ENCODE measurements at regions not wholly inside any gene's neighbourhood (a gene's known extent, or its start where the extent isn't known, plus 50 kb on each side); places are given as distances from the start of the nearest gene placed in this dataset.

DNA sequence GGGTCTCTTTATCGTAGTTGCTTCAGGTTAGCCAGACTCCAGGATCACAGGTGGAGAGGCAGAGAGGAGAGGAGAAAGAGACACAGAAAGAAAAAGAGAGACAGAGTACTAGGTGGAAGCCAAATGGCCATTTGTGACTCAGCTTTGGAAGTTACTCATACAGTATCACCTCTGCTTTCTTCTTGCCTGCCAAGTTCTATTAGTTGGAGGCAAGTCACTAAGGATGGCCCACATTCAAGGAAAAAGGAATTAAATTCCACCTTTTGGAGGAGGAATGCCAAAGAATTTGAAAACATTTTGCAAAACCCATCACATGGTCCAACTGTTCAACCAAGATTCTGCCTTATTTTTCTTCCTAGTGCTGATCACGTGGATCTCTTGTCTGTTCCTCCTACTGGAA, 291.1 kb downstream of the CHL1 start:
- POLR2A ChIA-PET = no interaction called here
- no peak overlapping the region for H3K27ac Mint-ChIP-seq

DNA sequence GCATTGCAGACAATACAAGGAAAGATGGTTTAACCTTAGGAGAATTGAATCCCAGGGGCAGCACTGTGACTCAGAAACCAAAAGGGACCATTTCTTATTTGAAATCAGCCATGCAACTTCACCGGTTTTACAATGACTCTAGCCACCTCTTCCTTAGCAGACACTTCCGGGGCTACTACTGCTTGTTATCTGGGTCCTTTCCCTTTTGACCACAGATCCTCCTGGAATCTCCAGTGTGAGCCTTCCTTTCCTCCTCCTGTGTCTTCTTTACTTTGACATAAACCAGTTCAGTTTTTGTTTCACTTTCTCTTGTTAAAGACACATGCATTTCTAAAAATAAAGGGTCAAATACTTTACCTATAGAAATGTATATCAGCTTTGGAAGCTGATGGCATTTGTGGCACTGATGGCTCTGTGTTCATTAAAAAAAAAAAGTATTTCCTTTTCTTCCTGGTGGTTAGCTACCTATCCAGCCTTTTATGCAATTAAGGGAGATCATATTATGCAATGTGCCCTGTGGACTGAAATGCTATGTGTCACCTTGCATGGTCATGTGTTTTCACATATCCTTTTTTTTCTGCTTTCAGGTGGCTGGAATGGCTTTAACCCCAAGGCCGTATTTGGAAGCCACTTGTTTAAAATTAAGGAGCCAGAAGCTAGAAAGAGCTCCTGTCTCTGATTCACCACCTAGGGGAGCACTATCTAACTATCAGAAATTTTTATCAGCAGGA, 296.2 kb downstream of the CHL1 start:
- CTCF ChIA-PET = no interaction called here
- no peak for DNase-seq
- no peak overlapping the region for H3K27ac Mint-ChIP-seq
- no peaks in the 10 kb centered on the region for H3K9me3 Mint-ChIP-seq
- no peaks in the 10 kb centered on the region for H3K4me1 Mint-ChIP-seq
- no peaks in the 10 kb centered on the region for H3K36me3 Mint-ChIP-seq (ENCODE audit: low read depth)
- no peak overlapping the region for H3K4me3 Mint-ChIP-seq
- no peaks in the 10 kb centered on the region for H3K27me3 Mint-ChIP-seq
- POLR2A ChIA-PET = no interaction called here

More for the DNA sequence above, 291.1 kb downstream of the CHL1 start:
- CTCF ChIA-PET = no interaction called here
- Mint-ChIP-seq H3K36me3 (ENCODE audit: low read depth) (no peaks in the 10 kb centered on the region), H3K4me3 (no peak overlapping the region), H3K9me3 (no peaks in the 10 kb centered on the region), H3K27me3 (no peaks in the 10 kb centered on the region), H3K4me1 (no peaks in the 10 kb centered on the region)
- no peak for DNase-seq

DNA sequence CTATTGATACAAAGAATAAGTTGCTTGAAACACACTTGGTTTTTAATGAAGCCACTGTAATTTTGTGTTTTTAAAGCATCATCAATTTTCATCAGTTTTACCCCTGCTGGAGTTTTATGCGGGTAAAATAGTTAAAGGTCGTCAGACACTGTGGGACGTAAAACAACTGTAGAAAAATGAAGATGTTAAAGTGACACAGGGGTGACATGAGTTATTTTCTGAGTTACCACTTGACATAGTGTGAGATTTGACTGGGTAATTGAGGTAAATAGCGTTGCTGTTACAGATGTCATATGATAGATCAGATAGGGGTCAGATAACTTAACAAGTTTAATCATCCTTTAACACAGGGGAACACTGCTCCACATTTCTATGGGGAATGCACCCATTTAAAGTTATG, 297.6 kb downstream of the CHL1 start:
- Mint-ChIP-seq H3K9me3 (no peaks in the 10 kb centered on the region), H3K27ac (no peak overlapping the region), H3K4me3 (no peak overlapping the region), H3K27me3 (no peaks in the 10 kb centered on the region), H3K36me3 (ENCODE audit: low read depth) (no peaks in the 10 kb centered on the region), H3K4me1 (no peaks in the 10 kb centered on the region)
- no peak for DNase-seq
- ChIA-PET CTCF (no interaction called here), POLR2A (no interaction called here)

DNA sequence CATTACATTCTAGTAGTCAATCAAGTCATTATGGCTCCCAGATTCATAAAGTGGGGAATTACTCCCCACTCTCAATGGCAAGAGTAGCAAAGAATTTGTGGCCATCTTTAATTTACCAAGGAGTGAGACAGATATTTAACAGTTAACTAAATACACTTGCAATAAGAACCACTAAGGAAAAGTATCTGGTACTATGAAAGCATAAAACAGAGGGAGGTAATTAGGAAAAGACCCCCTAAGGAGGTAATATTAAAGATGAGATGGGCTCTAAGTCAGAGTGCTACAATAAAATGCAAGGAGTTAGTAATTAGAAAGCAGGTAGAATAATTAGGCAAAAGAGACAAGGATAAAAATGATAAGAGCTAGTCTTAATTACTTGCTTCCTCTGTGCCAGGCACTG, 301.9 kb downstream of the CHL1 start:
- ChIA-PET CTCF (no interaction called here), POLR2A (no interaction called here)
- H3K36me3 Mint-ChIP-seq (ENCODE audit: low read depth) = no peaks in the 10 kb centered on the region
- no peaks in the 10 kb centered on the region for H3K4me1 Mint-ChIP-seq
- H3K4me3 Mint-ChIP-seq = no peak overlapping the region
- no peak overlapping the region for H3K27ac Mint-ChIP-seq
- H3K27me3 Mint-ChIP-seq = no peaks in the 10 kb centered on the region
- DNase-seq = no peak
- no peaks in the 10 kb centered on the region for H3K9me3 Mint-ChIP-seq

DNA sequence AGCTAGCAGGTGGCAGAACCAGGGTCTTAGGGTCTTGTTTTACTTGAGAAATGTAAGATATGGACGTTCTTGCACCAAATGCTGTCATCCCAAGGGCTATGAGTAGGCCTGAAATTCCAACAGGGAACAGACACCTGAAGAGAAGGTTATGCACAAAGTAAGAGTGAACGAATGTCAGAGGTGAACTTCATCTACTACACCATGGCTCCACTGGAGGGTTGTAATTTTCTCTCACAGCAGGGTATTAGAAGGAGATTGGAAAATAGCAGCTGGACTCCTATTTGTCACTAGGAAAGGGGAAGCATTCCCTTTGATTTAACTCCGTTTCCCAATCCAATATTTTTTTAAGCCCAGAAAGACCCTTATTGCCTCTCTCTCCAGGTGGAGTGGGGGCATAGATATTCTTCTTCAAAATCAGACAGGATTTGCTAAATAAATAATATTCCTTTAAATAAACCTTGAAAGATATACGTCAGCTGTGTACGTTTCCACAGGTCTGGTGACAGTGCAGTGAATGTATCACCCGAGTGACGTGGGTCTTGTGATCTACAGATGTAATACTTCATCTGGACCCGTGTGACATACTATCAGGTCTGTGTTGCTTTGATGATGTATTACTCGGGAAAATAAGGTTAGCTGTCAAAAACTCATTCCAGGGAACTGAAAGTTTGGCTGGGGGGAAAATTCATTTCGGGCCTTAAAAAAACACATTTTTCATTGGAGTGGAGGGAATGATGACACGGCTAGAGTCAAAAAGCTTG, 302.6 kb downstream of the CHL1 start:
- Mint-ChIP-seq H3K27ac (no peak overlapping the region), H3K4me3 (no peak overlapping the region), H3K4me1 (no peaks in the 10 kb centered on the region), H3K9me3 (no peaks in the 10 kb centered on the region), H3K36me3 (ENCODE audit: low read depth) (no peaks in the 10 kb centered on the region), H3K27me3 (no peaks in the 10 kb centered on the region)
- DNase-seq = no peak
- ChIA-PET POLR2A (no interaction called here), CTCF (no interaction called here)

DNA sequence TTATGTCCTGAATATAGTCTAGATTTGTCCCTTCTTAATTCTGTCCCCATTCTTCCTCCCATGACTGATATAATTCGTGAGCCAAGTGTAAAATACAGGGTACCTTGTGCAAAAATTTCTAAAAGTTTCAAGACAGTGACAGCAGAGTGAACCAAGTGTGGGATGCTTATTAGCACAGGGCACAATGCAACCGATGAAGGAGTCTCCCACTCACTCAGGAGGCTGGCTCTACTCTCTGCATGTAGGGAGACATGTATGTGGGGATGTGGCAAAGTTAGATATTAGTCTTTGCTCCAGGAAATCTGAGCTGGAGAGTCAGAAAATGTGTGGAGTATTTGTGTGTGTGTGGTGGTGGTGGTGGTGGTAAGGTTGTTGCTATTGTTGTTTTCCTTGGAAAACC, 305.9 kb downstream of the CHL1 start:
- ChIA-PET CTCF (no interaction called here), POLR2A (no interaction called here)
- DNase-seq = no peak
- H3K27ac Mint-ChIP-seq = no peak overlapping the region
- no peaks in the 10 kb centered on the region for H3K4me1 Mint-ChIP-seq
- no peaks in the 10 kb centered on the region for H3K27me3 Mint-ChIP-seq
- H3K4me3 Mint-ChIP-seq = no peak overlapping the region
- H3K9me3 Mint-ChIP-seq = peaks cover 2% of the 10 kb centered on the region
- no peaks in the 10 kb centered on the region for H3K36me3 Mint-ChIP-seq (ENCODE audit: low read depth)

DNA sequence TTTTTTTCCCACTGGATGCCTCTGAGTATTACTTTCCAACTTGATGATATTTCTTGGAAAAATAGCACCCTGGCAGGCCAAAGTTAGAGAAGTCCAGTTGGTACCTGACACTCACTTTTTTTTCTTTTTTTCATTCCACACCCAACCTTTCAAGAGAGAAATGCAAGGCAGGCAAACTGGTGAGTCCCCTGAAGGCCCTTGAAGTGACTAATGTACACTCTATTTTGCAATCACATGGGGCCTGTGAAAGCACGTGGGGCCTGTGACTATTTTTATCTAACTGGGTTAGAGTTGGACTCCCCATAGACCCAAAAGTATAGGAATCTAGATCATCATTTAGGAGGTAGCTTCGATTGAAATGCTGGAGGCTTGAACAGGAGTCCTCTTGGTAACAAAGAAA, 316.7 kb downstream of the CHL1 start:
- POLR2A ChIA-PET = no interaction called here
- no peaks in the 10 kb centered on the region for H3K4me1 Mint-ChIP-seq

DNA sequence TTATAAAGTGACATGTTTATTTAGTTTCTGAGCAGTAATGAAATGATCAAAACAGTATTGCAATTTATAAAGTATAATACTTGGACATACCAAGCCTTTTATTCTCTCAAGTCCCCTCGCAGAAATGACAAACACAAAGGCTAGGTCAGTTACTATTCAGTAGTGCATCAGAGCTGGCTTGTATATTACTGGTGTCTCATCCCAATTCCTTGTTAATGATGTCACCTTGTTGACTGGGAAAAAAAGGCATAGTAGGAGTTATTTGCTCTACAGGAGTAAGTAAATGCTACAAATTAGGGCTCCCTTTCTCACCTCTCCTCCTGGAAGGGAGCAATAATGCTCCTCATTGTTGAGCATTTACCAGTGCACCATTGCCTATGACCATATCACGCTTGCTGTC, 317.6 kb downstream of the CHL1 start:
- Mint-ChIP-seq H3K9me3 (no peaks in the 10 kb centered on the region), H3K4me3 (no peak overlapping the region), H3K4me1 (no peaks in the 10 kb centered on the region), H3K36me3 (ENCODE audit: low read depth) (no peaks in the 10 kb centered on the region), H3K27me3 (no peaks in the 10 kb centered on the region), H3K27ac (no peak overlapping the region)
- ChIA-PET CTCF (no interaction called here), POLR2A (no interaction called here)
- no peak for DNase-seq

More for the DNA sequence above, 316.7 kb downstream of the CHL1 start:
- H3K36me3 Mint-ChIP-seq (ENCODE audit: low read depth) = no peaks in the 10 kb centered on the region
- CTCF ChIA-PET = no interaction called here
- DNase-seq = no peak
- no peak overlapping the region for H3K4me3 Mint-ChIP-seq
- H3K9me3 Mint-ChIP-seq = no peaks in the 10 kb centered on the region
- no peaks in the 10 kb centered on the region for H3K27me3 Mint-ChIP-seq
- no peak overlapping the region for H3K27ac Mint-ChIP-seq

DNA sequence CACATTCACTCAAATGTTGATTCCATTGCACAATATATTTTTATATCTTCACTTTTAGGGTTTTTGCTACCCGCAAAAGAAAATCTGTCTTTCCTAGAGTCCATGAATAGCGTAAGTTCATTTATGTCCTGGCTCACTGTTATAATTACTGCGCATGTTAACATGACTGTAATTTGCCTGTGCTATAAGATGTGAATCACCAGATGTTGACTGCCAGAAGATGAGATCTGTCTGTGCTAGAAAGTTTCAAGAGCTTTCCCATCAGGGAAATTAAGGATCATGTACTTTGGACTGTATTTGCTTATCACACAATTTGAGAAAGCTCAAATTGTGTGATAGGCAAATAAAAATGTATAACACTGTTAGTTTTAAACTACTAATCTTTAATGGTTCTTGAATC, 322.5 kb downstream of the CHL1 start:
- DNase-seq = no peak
- Mint-ChIP-seq H3K9me3 (no peaks in the 10 kb centered on the region), H3K27ac (no peak overlapping the region), H3K4me3 (no peak overlapping the region), H3K4me1 (no peaks in the 10 kb centered on the region), H3K36me3 (ENCODE audit: low read depth) (no peaks in the 10 kb centered on the region), H3K27me3 (no peaks in the 10 kb centered on the region)
- ChIA-PET CTCF (no interaction called here), POLR2A (no interaction called here)

DNA sequence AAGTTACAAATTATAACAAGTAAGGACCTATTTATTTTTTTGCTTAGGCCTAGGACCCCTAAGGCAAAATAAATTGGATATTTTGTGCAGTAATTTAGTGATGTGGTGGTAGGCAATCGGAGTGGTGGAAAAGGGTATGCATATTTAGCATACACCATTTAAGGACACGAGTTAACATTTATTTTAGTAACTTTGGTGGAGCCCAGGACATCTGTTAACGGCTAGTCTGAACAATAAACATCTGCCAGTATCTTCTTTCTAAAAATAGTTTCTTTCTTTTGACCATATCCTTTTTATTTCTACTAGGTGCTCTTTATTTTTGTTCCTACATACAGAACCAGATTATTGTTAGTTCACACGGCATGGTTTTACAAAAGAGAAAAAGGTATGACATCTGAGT, 326.3 kb downstream of the CHL1 start:
- Mint-ChIP-seq H3K4me3 (no peak overlapping the region), H3K9me3 (peaks cover 3% of the 10 kb centered on the region), H3K4me1 (no peaks in the 10 kb centered on the region), H3K27ac (no peak overlapping the region), H3K36me3 (ENCODE audit: low read depth) (no peaks in the 10 kb centered on the region), H3K27me3 (no peaks in the 10 kb centered on the region)
- DNase-seq = no peak
- CTCF ChIA-PET = no interaction called here
- POLR2A ChIA-PET = no interaction called here

DNA sequence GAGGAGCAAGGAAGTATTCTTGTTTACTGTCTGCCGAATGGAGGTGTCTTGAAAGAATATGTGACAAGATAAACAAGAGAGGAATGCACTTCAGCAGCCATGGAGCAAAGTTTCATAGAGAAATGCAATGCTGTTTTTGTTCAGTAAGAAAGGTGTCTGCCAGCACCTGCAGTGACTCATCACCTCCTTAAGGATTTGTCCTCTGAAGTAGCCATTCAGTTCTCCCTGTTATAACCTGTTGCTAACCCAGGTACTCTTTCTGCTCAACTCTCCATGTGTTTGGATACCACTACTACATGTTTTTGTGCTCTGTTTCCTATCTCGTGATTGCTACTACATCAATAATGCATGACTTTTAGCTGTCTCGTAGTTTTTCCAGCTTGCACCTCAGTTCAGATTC, 328.9 kb downstream of the CHL1 start:
- no peak for DNase-seq
- Mint-ChIP-seq H3K4me3 (no peak overlapping the region), H3K36me3 (ENCODE audit: low read depth) (no peaks in the 10 kb centered on the region), H3K27me3 (no peaks in the 10 kb centered on the region), H3K27ac (no peak overlapping the region), H3K4me1 (no peaks in the 10 kb centered on the region), H3K9me3 (peaks cover 3% of the 10 kb centered on the region)
- POLR2A ChIA-PET = no interaction called here
- CTCF ChIA-PET = no interaction called here

DNA sequence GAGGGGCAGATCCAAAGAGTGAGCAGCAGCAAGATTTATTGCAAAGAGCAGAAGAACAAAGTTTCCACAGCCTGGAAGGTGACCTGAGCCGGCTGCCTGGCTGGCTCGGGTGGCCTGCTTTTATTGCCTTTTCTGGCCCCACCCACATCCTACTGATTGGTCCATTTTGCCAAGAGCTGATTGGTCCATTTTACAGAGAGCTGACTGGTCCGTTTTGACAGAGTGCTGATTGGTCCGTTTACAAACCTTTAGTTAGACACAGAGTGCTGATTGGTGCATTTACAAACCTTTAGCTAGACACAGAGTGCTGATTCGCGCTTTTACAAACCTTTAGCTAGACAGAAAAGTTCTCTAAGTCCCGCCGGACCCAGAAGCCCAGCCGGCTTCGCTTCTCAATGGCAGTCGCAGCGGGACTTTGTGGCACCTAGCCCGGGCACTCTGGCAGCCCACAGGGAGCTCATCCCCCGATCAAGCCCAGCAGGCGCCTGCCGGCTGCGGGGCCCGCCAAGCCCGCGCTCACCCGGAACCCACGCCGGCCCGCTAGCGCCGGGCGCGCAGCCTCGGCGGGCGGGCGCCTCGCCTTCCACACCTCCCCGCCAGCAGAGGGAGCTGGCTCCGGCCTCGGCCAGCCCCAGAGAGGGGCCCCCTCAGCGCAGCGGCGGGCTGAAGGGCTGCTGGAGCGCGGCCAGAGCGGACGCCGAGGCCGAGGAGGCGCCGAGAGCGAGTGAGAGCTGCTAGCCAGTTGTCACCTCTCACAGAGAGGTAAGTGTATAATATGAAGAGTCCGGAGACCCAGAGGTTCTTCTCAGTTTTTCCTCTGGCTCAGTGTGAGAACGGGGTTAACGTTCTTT, 339.2 kb downstream of the CHL1 start:
- Mint-ChIP-seq H3K27me3 (no peaks in the 10 kb centered on the region), H3K9me3 (peaks cover 4% of the 10 kb centered on the region), H3K36me3 (ENCODE audit: low read depth) (no peaks in the 10 kb centered on the region), H3K4me3 (peak overlapping the region; percentile 57), H3K4me1 (no peaks in the 10 kb centered on the region), H3K27ac (no peak overlapping the region)
- CTCF ChIA-PET = no interaction called here
- POLR2A ChIA-PET = no interaction called here
- DNase-seq = no peak

DNA sequence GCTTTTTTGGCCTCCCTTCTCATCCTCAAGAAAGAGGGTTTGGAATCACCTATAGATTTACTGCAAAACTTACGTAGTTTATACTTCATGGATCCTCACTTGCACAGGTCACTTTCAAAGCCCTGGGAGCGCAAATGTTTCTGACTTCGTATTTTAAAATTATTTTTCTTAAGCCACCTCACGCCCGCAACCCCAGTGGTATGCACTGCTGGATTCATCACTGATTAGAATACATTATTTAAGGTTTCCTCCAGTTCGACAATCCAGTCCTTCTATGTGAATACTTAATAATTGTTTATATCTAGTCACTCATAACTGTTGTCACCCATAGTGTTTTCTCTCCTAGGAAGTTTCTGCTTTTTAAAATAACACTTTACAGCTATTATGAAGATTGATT, 339.9 kb downstream of the CHL1 start:
- Mint-ChIP-seq H3K4me3 (peak overlapping the region; percentile 57), H3K27ac (no peak overlapping the region), H3K4me1 (no peaks in the 10 kb centered on the region), H3K36me3 (ENCODE audit: low read depth) (no peaks in the 10 kb centered on the region), H3K9me3 (peaks cover 2% of the 10 kb centered on the region), H3K27me3 (no peaks in the 10 kb centered on the region)
- DNase-seq = no peak
- CTCF ChIA-PET = no interaction called here
- POLR2A ChIA-PET = interaction anchor here (0.6 kb wide), 1 partner anchor 72 kb away, joined by 4 read pairs; no protein-coding TSS in a partner anchor

Data from activated CD4-positive, alpha-beta T cell treated with anti-CD3 and anti-CD28 coated beads, Interleukin-2, amount 10 ng/mL, durations not matched to agents 7 days and 5 days (primary cell).